Mucosa of descending colon (tissue), 3 donors: ENCODE measurements at regions not wholly inside any gene's neighbourhood (a gene's known extent, or its start where the extent isn't known, plus 50 kb on each side); places are given as distances from the start of the nearest gene placed in this dataset.

ENCODE experiments used
- ATAC-seq: fragments of 200-7000 bp; cut with Tn5 transposase; one replicate; pipeline ENCODE4 v1.9.1; 2020; ENCODE audit warnings: mild to moderate bottlenecking, moderate library complexity
- DNase-seq, 3 donors: peaks; one replicate each; pipeline ENCODE4 v3.0.0-alpha.2; 2020
- H3K36me3 ChIP-seq: fragments of 200-600 bp; one replicate; pipeline ENCODE4 v1.8.0; 2021; ENCODE audit warnings: low read depth, mild to moderate bottlenecking
- H3K4me1 ChIP-seq: fragments of 200-600 bp; one replicate; pipeline ENCODE4 v1.8.0; 2021; ENCODE audit warnings: low read depth, mild to moderate bottlenecking
- H3K4me3 ChIP-seq: fragments of 200-600 bp; one replicate; pipeline ENCODE4 v1.8.0; 2021; ENCODE audit warnings: mild to moderate bottlenecking
- H3K9me3 ChIP-seq: fragments of 200-600 bp; one replicate; pipeline ENCODE4 v1.8.0; 2021; ENCODE audit warnings: mild to moderate bottlenecking
- CTCF ChIP-seq: fragments of 200-600 bp; IDR thresholded peaks from one replicate; pipeline ENCODE4 v1.8.0; 2022; ENCODE audit warnings: antibody characterized with exemption, mild to moderate bottlenecking
- intact Hi-C, 2 donors: fragments of 100-400 bp; cut with DNase I in 1 of 2; cut with micrococcal nuclease in 1 of 2; formaldehyde crosslinking; loops; one replicate each; pipeline versions ENCODE4 v1.11.0 to v1.11.1; 2022; cut with DNase I, micrococcal nuclease
- donor health status: DM: no; HTN: no; CAD: no; lungs with moderate emphysema.
- donor health status: DM: no; HTN: no; CAD: no.
- donor health status: DM: no; HTN: yes; CAD: no.

DNA sequence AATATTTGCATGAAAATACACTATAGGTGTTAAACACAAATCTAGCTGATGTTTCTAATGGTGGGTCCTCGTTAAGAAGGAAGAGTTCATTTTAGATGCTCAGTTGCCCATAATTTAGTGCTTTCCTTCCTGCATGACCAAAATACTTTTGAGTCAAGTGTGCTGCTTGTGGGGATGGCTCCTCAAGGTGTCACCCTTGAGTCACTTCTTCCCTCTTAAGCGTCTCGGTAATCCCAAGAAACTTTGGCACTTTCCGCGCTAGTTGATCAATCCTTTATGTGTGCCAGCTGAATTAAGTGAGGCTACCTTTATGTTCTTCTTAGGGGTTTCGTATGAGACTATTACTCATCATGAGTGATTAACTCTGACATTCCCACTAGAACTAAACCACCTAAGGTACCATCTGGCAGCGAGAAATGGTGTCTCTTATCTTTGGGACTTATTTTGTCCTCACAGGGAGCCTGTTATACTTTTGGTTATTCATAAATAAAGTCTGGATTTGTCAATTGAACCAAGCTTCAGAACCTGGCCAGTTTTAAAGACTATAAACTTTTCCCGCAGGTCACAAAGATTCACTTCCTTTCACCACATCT is 106.8 kb downstream of the NHLRC3 start:
- Histone ChIP-seq H3K9me3 (no peaks in the 10 kb centered on the region), H3K4me3 (no peak overlapping the region), H3K4me1 (no peaks in the 10 kb centered on the region), H3K36me3 (no peaks in the 10 kb centered on the region)
- intact Hi-C loops: loop anchor here (5.0 to 10.0 kb wide), 2 partner anchors 470 to 472 kb away; no protein-coding TSS in a partner anchor
- peak; percentile 67 for ATAC-seq
- peak; percentile 29 for TF ChIP-seq CTCF
- peak in 2 of 3 donors; percentile 22 to 67 for DNase-seq

GRCh38 chr13:39148513-39148961 is 110.3 kb downstream of the NHLRC3 start:
- DNase-seq (no peak), ATAC-seq (peak; percentile 40)
- H3K9me3 ChIP-seq: no peaks in the 10 kb centered on the region
- H3K36me3 ChIP-seq: no peaks in the 10 kb centered on the region
- intact Hi-C loops: loop anchor here (5.0 to 10.0 kb wide), 2 partner anchors 466 to 469 kb away; no protein-coding TSS in a partner anchor
- H3K4me1 ChIP-seq: no peaks in the 10 kb centered on the region
- H3K4me3 ChIP-seq: no peak overlapping the region
- no peak for TF ChIP-seq CTCF

GRCh38 chr13:39149896-39150295 is 111.6 kb downstream of the NHLRC3 start:
- Histone ChIP-seq H3K4me1 (no peaks in the 10 kb centered on the region), H3K4me3 (no peak overlapping the region), H3K9me3 (no peaks in the 10 kb centered on the region), H3K36me3 (no peaks in the 10 kb centered on the region)
- TF ChIP-seq CTCF: no peak
- ATAC-seq (no peak), DNase-seq (no peak)
- intact Hi-C loops: loop anchor here (5.0 to 10.0 kb wide), 2 partner anchors 465 to 467 kb away; no protein-coding TSS in a partner anchor

GRCh38 chr13:39154041-39154440 is 115.8 kb downstream of the NHLRC3 start:
- ATAC-seq (no peak), DNase-seq (no peak)
- TF ChIP-seq CTCF: no peak
- no peaks in the 10 kb centered on the region for H3K4me1 ChIP-seq
- no peak overlapping the region for H3K4me3 ChIP-seq
- no peaks in the 10 kb centered on the region for H3K36me3 ChIP-seq
- no peaks in the 10 kb centered on the region for H3K9me3 ChIP-seq
- intact Hi-C loops: no loop called here

DNA sequence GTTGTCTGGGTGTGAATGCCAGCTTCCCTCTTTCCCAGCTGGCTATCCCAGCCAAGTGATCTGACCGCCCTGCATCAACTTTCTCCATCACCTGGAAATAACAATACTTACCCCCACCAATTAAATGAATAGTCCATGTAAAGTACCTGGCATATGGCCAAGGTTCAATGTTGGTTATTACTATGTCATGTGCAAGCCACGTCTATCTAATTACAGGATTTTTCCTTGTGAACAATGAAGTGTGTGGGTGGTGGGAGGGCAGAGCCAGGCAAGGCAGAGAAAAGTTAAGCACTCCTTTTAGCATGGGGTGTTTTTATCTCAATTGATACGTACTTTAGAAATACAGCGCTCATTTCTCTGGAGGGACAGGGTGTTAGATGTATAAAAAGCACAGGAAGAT is 121.1 kb downstream of the NHLRC3 start:
- no peaks in the 10 kb centered on the region for H3K4me1 ChIP-seq
- H3K4me3 ChIP-seq: no peak overlapping the region
- DNase-seq (no peak), ATAC-seq (no peak)
- TF ChIP-seq CTCF: no peak
- no peaks in the 10 kb centered on the region for H3K36me3 ChIP-seq
- no peaks in the 10 kb centered on the region for H3K9me3 ChIP-seq
- intact Hi-C loops: no loop called here
